GM20431 (cell line): ENCODE measurements at regions not wholly inside any gene's neighbourhood (a gene's known extent, or its start where the extent isn't known, plus 50 kb on each side); places are given as distances from the start of the nearest gene placed in this dataset.
"Not testable (repeated sequence)": the region's sequence is repeated elsewhere in the genome, so short reads cannot be mapped to it uniquely, and the experiment has no call there.

Source experiments
- in situ Hi-C: fragments of 300-500 bp; cut with MseI, MboI; formaldehyde crosslinking; loops from one replicate; pipeline ENCODE4 v1.15.0; 2020; ENCODE audit warnings: low sequenced_read_pairs; ENCODE audit not compliant: unreplicated experiment

GRCh38 chr20:12111431-12112088 lies 193.9 kb downstream of the BTBD3 start:
- in situ Hi-C loops = no loop called here

GRCh38 chr20:12112089-12112474 lies 194.4 kb downstream of the BTBD3 start:
- in situ Hi-C loops = no loop called here

- in situ Hi-C loops = no loop called here
Measured at GRCh38 chr20:12112665-12113064, 195.0 kb downstream of the BTBD3 start.

GRCh38 chr20:12113075-12113467 lies 195.4 kb downstream of the BTBD3 start:
- in situ Hi-C loops = no loop called here

GRCh38 chr20:12113468-12114371 lies 196.0 kb downstream of the BTBD3 start:
- in situ Hi-C loops = no loop called here

- in situ Hi-C loops = not testable (repeated sequence)
Measured at GRCh38 chr20:12129114-12129513, 211.4 kb downstream of the BTBD3 start.

GRCh38 chr20:12129532-12129931 lies 211.8 kb downstream of the BTBD3 start:
- in situ Hi-C loops = not testable (repeated sequence)

GRCh38 chr20:12130781-12131180 lies 213.1 kb downstream of the BTBD3 start:
- in situ Hi-C loops = no loop called here

GRCh38 chr20:12133553-12133952 lies 215.9 kb downstream of the BTBD3 start:
- in situ Hi-C loops = no loop called here

GRCh38 chr20:12145951-12146350 lies 228.3 kb downstream of the BTBD3 start:
- in situ Hi-C loops = not testable (repeated sequence)

- in situ Hi-C loops = no loop called here
Measured at GRCh38 chr20:12152996-12153395, 235.3 kb downstream of the BTBD3 start.

GRCh38 chr20:12153628-12154027 lies 235.9 kb downstream of the BTBD3 start:
- in situ Hi-C loops = no loop called here

- in situ Hi-C loops = no loop called here
Measured at GRCh38 chr20:12156252-12156651, 238.6 kb downstream of the BTBD3 start.

- in situ Hi-C loops = no loop called here
Measured at GRCh38 chr20:12159261-12159660, 241.6 kb downstream of the BTBD3 start.

GRCh38 chr20:12161734-12162133 lies 244.0 kb downstream of the BTBD3 start:
- in situ Hi-C loops = no loop called here

- in situ Hi-C loops = no loop called here
Measured at GRCh38 chr20:12166053-12166717, 248.5 kb downstream of the BTBD3 start.

- in situ Hi-C loops = no loop called here
Measured at GRCh38 chr20:12170406-12170805, 252.7 kb downstream of the BTBD3 start.

- in situ Hi-C loops = no loop called here
Measured at GRCh38 chr20:12171923-12172524, 254.3 kb downstream of the BTBD3 start.

GRCh38 chr20:12173347-12174012 lies 255.8 kb downstream of the BTBD3 start:
- in situ Hi-C loops = no loop called here

- in situ Hi-C loops = no loop called here
Measured at GRCh38 chr20:12175538-12175937, 257.8 kb downstream of the BTBD3 start.
